ENCODE measurements at regions not wholly inside any gene's neighbourhood (a gene's known extent, or its start where the extent isn't known, plus 50 kb on each side); places are given as distances from the start of the nearest gene placed in this dataset.

- H3K9me3 ChIP-seq (ENCODE audit: control insufficient read depth in 3 of 3, low read length in 3 of 3) = no peaks in the 10 kb centered on the region
- H3K4me1 ChIP-seq (ENCODE audit: control insufficient read depth in 3 of 3, insufficient read depth in 3 of 3, low read length in 3 of 3) = no peaks in the 10 kb centered on the region
- no peaks in the 10 kb centered on the region for H3K36me3 ChIP-seq (ENCODE audit: control insufficient read depth in 3 of 3, insufficient read depth in 3 of 3, low read length in 3 of 3)
- no peak overlapping the region for H3K9ac ChIP-seq (ENCODE audit: low read depth in 1 of 3, low read length in 3 of 3)
- no peak overlapping the region for H3K27ac ChIP-seq (ENCODE audit: low read depth, low read length)
- H3K27me3 ChIP-seq (ENCODE audit: control insufficient read depth in 3 of 3, insufficient read depth in 3 of 3, low read length in 3 of 3) = no peaks in the 10 kb centered on the region
- H3K4me3 ChIP-seq (ENCODE audit: low read length in 3 of 3) = no peak overlapping the region
Observed at GRCh38 chr2:146123256-146123655, 1603.3 kb upstream of the ZEB2 start.

GRCh38 chr2:146119586-146119985, 1599.7 kb upstream of the ZEB2 start:
- Histone ChIP-seq H3K9ac (ENCODE audit: low read depth in 1 of 3, low read length in 3 of 3) (no peak overlapping the region), H3K36me3 (ENCODE audit: control insufficient read depth in 3 of 3, insufficient read depth in 3 of 3, low read length in 3 of 3) (no peaks in the 10 kb centered on the region), H3K27ac (ENCODE audit: low read depth, low read length) (no peak overlapping the region), H3K9me3 (ENCODE audit: control insufficient read depth in 3 of 3, low read length in 3 of 3) (no peaks in the 10 kb centered on the region), H3K4me3 (ENCODE audit: low read length in 3 of 3) (no peak overlapping the region), H3K4me1 (ENCODE audit: control insufficient read depth in 3 of 3, insufficient read depth in 3 of 3, low read length in 3 of 3) (no peaks in the 10 kb centered on the region), H3K27me3 (ENCODE audit: control insufficient read depth in 3 of 3, insufficient read depth in 3 of 3, low read length in 3 of 3) (no peaks in the 10 kb centered on the region)

GRCh38 chr2:146108993-146109392, 1589.1 kb upstream of the ZEB2 start:
- H3K4me3 ChIP-seq (ENCODE audit: low read length in 3 of 3) = no peak overlapping the region
- no peaks in the 10 kb centered on the region for H3K27me3 ChIP-seq (ENCODE audit: control insufficient read depth in 3 of 3, insufficient read depth in 3 of 3, low read length in 3 of 3)
- no peaks in the 10 kb centered on the region for H3K4me1 ChIP-seq (ENCODE audit: control insufficient read depth in 3 of 3, insufficient read depth in 3 of 3, low read length in 3 of 3)
- no peak overlapping the region for H3K27ac ChIP-seq (ENCODE audit: low read depth, low read length)
- H3K9ac ChIP-seq (ENCODE audit: low read depth in 1 of 3, low read length in 3 of 3) = no peak overlapping the region
- no peaks in the 10 kb centered on the region for H3K9me3 ChIP-seq (ENCODE audit: control insufficient read depth in 3 of 3, low read length in 3 of 3)
- no peaks in the 10 kb centered on the region for H3K36me3 ChIP-seq (ENCODE audit: control insufficient read depth in 3 of 3, insufficient read depth in 3 of 3, low read length in 3 of 3)

- no peaks in the 10 kb centered on the region for H3K4me1 ChIP-seq (ENCODE audit: control insufficient read depth in 3 of 3, insufficient read depth in 3 of 3, low read length in 3 of 3)
- no peaks in the 10 kb centered on the region for H3K27me3 ChIP-seq (ENCODE audit: control insufficient read depth in 3 of 3, insufficient read depth in 3 of 3, low read length in 3 of 3)
- no peak overlapping the region for H3K4me3 ChIP-seq (ENCODE audit: low read length in 3 of 3)
- no peak overlapping the region for H3K9ac ChIP-seq (ENCODE audit: low read depth in 1 of 3, low read length in 3 of 3)
- H3K27ac ChIP-seq (ENCODE audit: low read depth, low read length) = no peak overlapping the region
- H3K36me3 ChIP-seq (ENCODE audit: control insufficient read depth in 3 of 3, insufficient read depth in 3 of 3, low read length in 3 of 3) = no peaks in the 10 kb centered on the region
- H3K9me3 ChIP-seq (ENCODE audit: control insufficient read depth in 3 of 3, low read length in 3 of 3) = peaks cover 0 to 4% (median 4%) of the 10 kb centered on the region in 3 donors
Observed at GRCh38 chr2:146094185-146094584, 1574.3 kb upstream of the ZEB2 start.

GRCh38 chr2:146081459-146081858, 1561.5 kb upstream of the ZEB2 start:
- Histone ChIP-seq H3K27me3 (ENCODE audit: control insufficient read depth in 3 of 3, insufficient read depth in 3 of 3, low read length in 3 of 3) (no peaks in the 10 kb centered on the region), H3K9me3 (ENCODE audit: control insufficient read depth in 3 of 3, low read length in 3 of 3) (no peaks in the 10 kb centered on the region), H3K4me1 (ENCODE audit: control insufficient read depth in 3 of 3, insufficient read depth in 3 of 3, low read length in 3 of 3) (no peaks in the 10 kb centered on the region), H3K4me3 (ENCODE audit: low read length in 3 of 3) (no peak overlapping the region), H3K27ac (ENCODE audit: low read depth, low read length) (no peak overlapping the region), H3K36me3 (ENCODE audit: control insufficient read depth in 3 of 3, insufficient read depth in 3 of 3, low read length in 3 of 3) (no peaks in the 10 kb centered on the region), H3K9ac (ENCODE audit: low read depth in 1 of 3, low read length in 3 of 3) (no peak overlapping the region)

GRCh38 chr2:146080925-146081324, 1561.0 kb upstream of the ZEB2 start:
- Histone ChIP-seq H3K9ac (ENCODE audit: low read depth in 1 of 3, low read length in 3 of 3) (no peak overlapping the region), H3K9me3 (ENCODE audit: control insufficient read depth in 3 of 3, low read length in 3 of 3) (no peaks in the 10 kb centered on the region), H3K4me3 (ENCODE audit: low read length in 3 of 3) (no peak overlapping the region), H3K27ac (ENCODE audit: low read depth, low read length) (no peak overlapping the region), H3K36me3 (ENCODE audit: control insufficient read depth in 3 of 3, insufficient read depth in 3 of 3, low read length in 3 of 3) (no peaks in the 10 kb centered on the region), H3K4me1 (ENCODE audit: control insufficient read depth in 3 of 3, insufficient read depth in 3 of 3, low read length in 3 of 3) (no peaks in the 10 kb centered on the region), H3K27me3 (ENCODE audit: control insufficient read depth in 3 of 3, insufficient read depth in 3 of 3, low read length in 3 of 3) (no peaks in the 10 kb centered on the region)

GRCh38 chr2:146079216-146079615, 1559.3 kb upstream of the ZEB2 start:
- H3K27me3 ChIP-seq (ENCODE audit: control insufficient read depth in 3 of 3, insufficient read depth in 3 of 3, low read length in 3 of 3) = no peaks in the 10 kb centered on the region
- no peaks in the 10 kb centered on the region for H3K36me3 ChIP-seq (ENCODE audit: control insufficient read depth in 3 of 3, insufficient read depth in 3 of 3, low read length in 3 of 3)
- H3K27ac ChIP-seq (ENCODE audit: low read depth, low read length) = no peak overlapping the region
- no peaks in the 10 kb centered on the region for H3K4me1 ChIP-seq (ENCODE audit: control insufficient read depth in 3 of 3, insufficient read depth in 3 of 3, low read length in 3 of 3)
- H3K4me3 ChIP-seq (ENCODE audit: low read length in 3 of 3) = no peak overlapping the region
- no peaks in the 10 kb centered on the region for H3K9me3 ChIP-seq (ENCODE audit: control insufficient read depth in 3 of 3, low read length in 3 of 3)
- no peak overlapping the region for H3K9ac ChIP-seq (ENCODE audit: low read depth in 1 of 3, low read length in 3 of 3)

GRCh38 chr2:146077156-146077555, 1557.2 kb upstream of the ZEB2 start:
- H3K36me3 ChIP-seq (ENCODE audit: control insufficient read depth in 3 of 3, insufficient read depth in 3 of 3, low read length in 3 of 3) = no peaks in the 10 kb centered on the region
- H3K9me3 ChIP-seq (ENCODE audit: control insufficient read depth in 3 of 3, low read length in 3 of 3) = no peaks in the 10 kb centered on the region
- H3K9ac ChIP-seq (ENCODE audit: low read depth in 1 of 3, low read length in 3 of 3) = no peak overlapping the region
- H3K4me3 ChIP-seq (ENCODE audit: low read length in 3 of 3) = no peak overlapping the region
- H3K27ac ChIP-seq (ENCODE audit: low read depth, low read length) = no peak overlapping the region
- H3K4me1 ChIP-seq (ENCODE audit: control insufficient read depth in 3 of 3, insufficient read depth in 3 of 3, low read length in 3 of 3) = no peaks in the 10 kb centered on the region
- H3K27me3 ChIP-seq (ENCODE audit: control insufficient read depth in 3 of 3, insufficient read depth in 3 of 3, low read length in 3 of 3) = no peaks in the 10 kb centered on the region

- H3K36me3 ChIP-seq (ENCODE audit: control insufficient read depth in 3 of 3, insufficient read depth in 3 of 3, low read length in 3 of 3) = no peaks in the 10 kb centered on the region
- no peak overlapping the region for H3K27ac ChIP-seq (ENCODE audit: low read depth, low read length)
- H3K27me3 ChIP-seq (ENCODE audit: control insufficient read depth in 3 of 3, insufficient read depth in 3 of 3, low read length in 3 of 3) = no peaks in the 10 kb centered on the region
- H3K4me3 ChIP-seq (ENCODE audit: low read length in 3 of 3) = no peak overlapping the region
- H3K4me1 ChIP-seq (ENCODE audit: control insufficient read depth in 3 of 3, insufficient read depth in 3 of 3, low read length in 3 of 3) = no peaks in the 10 kb centered on the region
- no peaks in the 10 kb centered on the region for H3K9me3 ChIP-seq (ENCODE audit: control insufficient read depth in 3 of 3, low read length in 3 of 3)
- H3K9ac ChIP-seq (ENCODE audit: low read depth in 1 of 3, low read length in 3 of 3) = no peak overlapping the region
Observed at GRCh38 chr2:146068051-146068450, 1548.1 kb upstream of the ZEB2 start.

GRCh38 chr2:146048141-146048540, 1528.2 kb upstream of the ZEB2 start:
- Histone ChIP-seq H3K4me1 (ENCODE audit: control insufficient read depth in 3 of 3, insufficient read depth in 3 of 3, low read length in 3 of 3) (no peaks in the 10 kb centered on the region), H3K9ac (ENCODE audit: low read depth in 1 of 3, low read length in 3 of 3) (no peak overlapping the region), H3K27me3 (ENCODE audit: control insufficient read depth in 3 of 3, insufficient read depth in 3 of 3, low read length in 3 of 3) (no peaks in the 10 kb centered on the region), H3K27ac (ENCODE audit: low read depth, low read length) (no peak overlapping the region), H3K4me3 (ENCODE audit: low read length in 3 of 3) (no peak overlapping the region), H3K36me3 (ENCODE audit: control insufficient read depth in 3 of 3, insufficient read depth in 3 of 3, low read length in 3 of 3) (no peaks in the 10 kb centered on the region), H3K9me3 (ENCODE audit: control insufficient read depth in 3 of 3, low read length in 3 of 3) (no peaks in the 10 kb centered on the region)

All from skeletal muscle tissue (tissue), 3 donors.